ENCODE measurements at regions not wholly inside any gene's neighbourhood (a gene's known extent, or its start where the extent isn't known, plus 50 kb on each side); places are given as distances from the start of the nearest gene placed in this dataset.

GRCh38 chr10:118965096-118965495 is 64.4 kb upstream of the NANOS1 start:
- Histone ChIP-seq H3K9ac (replicated peaks in 1 of 4; ENCODE audit: extremely low read depth in 1 of 4, low read depth in 3 of 4, low read length in 3 of 4) (no peak overlapping the region), H3K4me3 (ENCODE audit: extremely low read depth in 1 of 4, insufficient read depth in 2 of 4, low read depth in 3 of 4, low read length in 4 of 4) (no peak overlapping the region), H2BK15ac (ENCODE audit: low read length) (no peak overlapping the region; the same call in 1 of the 2 replicates), H2AFZ (ENCODE audit: low read length) (no peak overlapping the region), H3K9me3 (ENCODE audit: insufficient read depth in 2 of 2, low read depth in 1 of 2, low read length in 1 of 2) (no peaks in the 10 kb centered on the region), H2BK12ac (ENCODE audit: low read depth, low read length) (no peak overlapping the region), H2BK20ac (ENCODE audit: low read length) (no peak overlapping the region), H2BK120ac (replicated peaks; ENCODE audit: low read depth, low read length) (no peak overlapping the region), H3K14ac (ENCODE audit: insufficient read length) (no peak overlapping the region), H3K79me1 (ENCODE audit: low read depth, low read length) (no peaks in the 10 kb centered on the region), H3K79me2 (ENCODE audit: control insufficient read depth in 1 of 2, insufficient read depth in 2 of 2, low read length in 2 of 2) (no peaks in the 10 kb centered on the region), H3K4ac (replicated peaks; ENCODE audit: insufficient read length, low read depth, low read length) (no peak overlapping the region), H4K91ac (replicated peaks; ENCODE audit: insufficient read length, low read length) (no peak overlapping the region), H3K18ac (ENCODE audit: extremely low read depth, low read length) (no peak overlapping the region), H3K4me1 (replicated peaks in 1 of 4; ENCODE audit: control insufficient read depth in 3 of 4, insufficient read depth in 4 of 4, low read length in 3 of 4) (no peaks in the 10 kb centered on the region), H2BK5ac (ENCODE audit: low read depth, low read length) (no peak overlapping the region), H3K56ac (replicated peaks; ENCODE audit: insufficient read length, low read depth, low read length) (no peak overlapping the region), H3K23me2 (ENCODE audit: low read depth, low read length) (no peaks in the 10 kb centered on the region), H3K27me3 (replicated peaks in 1 of 4; ENCODE audit: control insufficient read depth in 3 of 4, extremely low read depth in 1 of 4, insufficient read depth in 3 of 4, low read length in 3 of 4) (no peaks in the 10 kb centered on the region), H3K36me3 (ENCODE audit: control insufficient read depth in 2 of 4, insufficient read depth in 4 of 4, low read length in 3 of 4) (no peaks in the 10 kb centered on the region), H4K8ac (ENCODE audit: extremely low read depth, insufficient read depth, low read length) (no peak overlapping the region), H2AK5ac (ENCODE audit: low read depth, low read length) (no peak overlapping the region), H3K23ac (ENCODE audit: insufficient read length) (no peak overlapping the region), H3K4me2 (ENCODE audit: insufficient read depth in 1 of 2, low read depth in 2 of 2, low read length in 2 of 2) (no peak overlapping the region), H4K5ac (ENCODE audit: insufficient read length, low read depth, low read length) (no peak overlapping the region), H4K20me1 (replicated peaks in 1 of 2; ENCODE audit: control insufficient read depth in 1 of 2, insufficient read depth in 2 of 2, low read length in 2 of 2) (no peaks in the 10 kb centered on the region), H3K27ac (ENCODE audit: low read depth, low read length) (no peak overlapping the region)
- ChIA-PET POLR2A (ENCODE audit: partially characterized antibody) (no interaction called here), CTCF (ENCODE audit: partially characterized antibody) (no interaction called here)
- no peak for FAIRE-seq
- WGBS, 2 experiments (ENCODE audit: extremely low coverage in 1 of 2, insufficient coverage in 1 of 2, insufficient read length in 1 of 2, insufficient replicate concordance in 2 of 2, low coverage in 1 of 2, low lambda C conversion rate in 2 of 2, missing lambda C conversion rate in 1 of 2): 96% methylated on average over 2 of the region's 2 CpGs; no CpG with 5 or more reads in 1 of the 2 experiments
- DNase-seq (ENCODE audit: low read depth in 1 of 2, low spot score in 2 of 2): no peak
- no peak for TF ChIP-seq BRCA1 (IDR thresholded peaks at IDR 0.05; ENCODE audit: low read depth, low read length)
- TF ChIP-seq USF2 (IDR thresholded peaks at IDR 0.05; ENCODE audit: low read length): no peak
- TF ChIP-seq CHD1 (IDR thresholded peaks at IDR 0.05; ENCODE audit: low read depth, low read length): no peak
- no peak for TF ChIP-seq ATF3 (IDR thresholded peaks at IDR 0.05; ENCODE audit: insufficient read depth, low read depth, low read length)
- no peak for TF ChIP-seq PHF8 (conservative IDR thresholded peaks at IDR 0.05; ENCODE audit: low read depth, low read length)
- TF ChIP-seq RBBP5 (IDR thresholded peaks at IDR 0.05; ENCODE audit: borderline replicate concordance, low read depth, low read length): no peak
- TF ChIP-seq RFX5 (IDR thresholded peaks at IDR 0.05; ENCODE audit: borderline replicate concordance, low read depth, low read length): no peak
- TF ChIP-seq TAF7 (optimal IDR thresholded peaks at IDR 0.05; ENCODE audit: borderline replicate concordance, low read depth, low read length): no peak
- no peak for TF ChIP-seq SP2 (IDR thresholded peaks at IDR 0.05; ENCODE audit: low read length)
- TF ChIP-seq SUZ12 (IDR thresholded peaks at IDR 0.05; ENCODE audit: low read length): no peak
- TF ChIP-seq CTBP2 (IDR thresholded peaks at IDR 0.05; ENCODE audit: borderline replicate concordance, insufficient read depth, insufficient read length, low read length): no peak
- no peak for TF ChIP-seq SIN3A (conservative IDR thresholded peaks at IDR 0.05 in 1 of 2, IDR thresholded peaks at IDR 0.05 in 1 of 2; ENCODE audit: low read depth in 1 of 2, low read length in 2 of 2)

Data from H1 (cell line).